Gastroesophageal sphincter (tissue), 3 donors: ENCODE measurements at regions not wholly inside any gene's neighbourhood (a gene's known extent, or its start where the extent isn't known, plus 50 kb on each side); places are given as distances from the start of the nearest gene placed in this dataset.

Source experiments
- CTCF ChIP-seq, 4 experiments: fragments of 200-600 bp in 2 of 4; fragments of 450-650 bp in 2 of 4; sonication (generic) in 1 of 4; IDR thresholded peaks; one replicate each; pipeline ENCODE4 v1.5.1; 2017 to 2019; ENCODE audit warnings: antibody characterized with exemption in 4 of 4, mild to moderate bottlenecking in 2 of 4, moderate library complexity in 2 of 4
- EP300 ChIP-seq: sonication (generic); formaldehyde crosslinking; IDR thresholded peaks from one replicate; pipeline ENCODE4 v1.6.1; 2017; ENCODE audit warnings: antibody characterized with exemption, mild to moderate bottlenecking
- POLR2A ChIP-seq, 2 donors: fragments of 450-650 bp; IDR thresholded peaks; one replicate each; pipeline ENCODE4 v1.6.1; 2017; ENCODE audit warnings: antibody characterized with exemption in 2 of 2, mild to moderate bottlenecking in 2 of 2, moderate library complexity in 1 of 2
- POLR2AphosphoS5 ChIP-seq: sonication (generic); formaldehyde crosslinking; IDR thresholded peaks from one replicate; pipeline ENCODE4 v1.6.1; 2017; ENCODE audit warnings: antibody characterized with exemption

DNA sequence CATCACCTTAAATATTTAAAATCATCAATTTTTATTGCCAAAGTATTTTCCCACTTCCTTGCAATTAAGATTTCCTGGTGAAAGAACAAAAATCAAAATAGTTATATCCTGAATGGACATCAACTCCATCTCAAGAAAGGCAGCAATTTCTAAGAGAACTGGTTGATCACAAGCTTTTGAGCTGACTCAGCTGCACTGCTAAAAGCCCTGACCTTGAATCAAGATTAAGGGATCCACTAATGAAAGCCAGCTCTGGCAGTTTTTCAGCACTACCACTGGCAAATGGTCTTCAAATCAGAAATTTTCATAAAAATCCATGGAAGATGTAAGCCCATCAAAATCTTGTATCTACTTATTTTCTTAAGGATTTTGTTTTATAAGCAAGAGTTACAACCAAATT lies 123.4 kb downstream of the SLC6A15 start:
- no peak for TF ChIP-seq CTCF (IDR thresholded peaks at IDR 0.05)
- no peak for TF ChIP-seq POLR2A (IDR thresholded peaks at IDR 0.05)
- no peak for TF ChIP-seq EP300
- no peak for TF ChIP-seq POLR2AphosphoS5
